ENCODE measurements at regions not wholly inside any gene's neighbourhood (a gene's known extent, or its start where the extent isn't known, plus 50 kb on each side); places are given as distances from the start of the nearest gene placed in this dataset.

- TF ChIP-seq CTCF (IDR thresholded peaks at IDR 0.05) (no peak), TCF7L2 (IDR thresholded peaks at IDR 0.05; ENCODE audit: low read depth, low read length) (no peak), REST (IDR thresholded peaks at IDR 0.05; ENCODE audit: insufficient read depth in 1 of 2, low read depth in 2 of 2, low read length in 1 of 2) (no peak)
Observed at GRCh38 chr5:58244819-58245475, 214.9 kb downstream of the PLK2 start.

Measured in Panc1 (cell line).